ENCODE measurements at regions not wholly inside any gene's neighbourhood (a gene's known extent, or its start where the extent isn't known, plus 50 kb on each side); places are given as distances from the start of the nearest gene placed in this dataset.

GRCh38 chrX:14476205-14476604, 53.1 kb upstream of the GLRA2 start:
- H3K27ac Mint-ChIP-seq: no peak overlapping the region
- no peaks in the 10 kb centered on the region for H3K27me3 Mint-ChIP-seq
- no peak overlapping the region for H3K4me3 Mint-ChIP-seq
- no peak for TF ChIP-seq CTCF (conservative IDR thresholded peaks at IDR 0.05)
- no peak for DNase-seq (ENCODE audit: extremely low spot score, unreplicated experiment)
- no peaks in the 10 kb centered on the region for H3K36me3 Mint-ChIP-seq
- no peaks in the 10 kb centered on the region for H3K4me1 Mint-ChIP-seq (ENCODE audit: unreplicated experiment)
- H3K9me3 Mint-ChIP-seq: no peaks in the 10 kb centered on the region

GRCh38 chrX:14449773-14450172, 79.6 kb upstream of the GLRA2 start:
- Mint-ChIP-seq H3K36me3 (no peaks in the 10 kb centered on the region), H3K27me3 (no peaks in the 10 kb centered on the region), H3K27ac (no peak overlapping the region), H3K4me3 (no peak overlapping the region), H3K4me1 (ENCODE audit: unreplicated experiment) (no peaks in the 10 kb centered on the region), H3K9me3 (peaks cover 5% of the 10 kb centered on the region)
- DNase-seq (ENCODE audit: extremely low spot score, unreplicated experiment): no peak
- TF ChIP-seq CTCF (conservative IDR thresholded peaks at IDR 0.05): no peak

- Mint-ChIP-seq H3K27ac (no peak overlapping the region), H3K27me3 (no peaks in the 10 kb centered on the region), H3K4me1 (ENCODE audit: unreplicated experiment) (no peaks in the 10 kb centered on the region), H3K36me3 (no peaks in the 10 kb centered on the region), H3K9me3 (peaks cover 5% of the 10 kb centered on the region), H3K4me3 (no peak overlapping the region)
- TF ChIP-seq CTCF (conservative IDR thresholded peaks at IDR 0.05): no peak
- DNase-seq (ENCODE audit: extremely low spot score, unreplicated experiment): no peak
Measured at GRCh38 chrX:14448406-14448805, 80.9 kb upstream of the GLRA2 start.

- H3K27ac Mint-ChIP-seq: no peak overlapping the region
- H3K4me3 Mint-ChIP-seq: no peak overlapping the region
- no peaks in the 10 kb centered on the region for H3K27me3 Mint-ChIP-seq
- no peaks in the 10 kb centered on the region for H3K36me3 Mint-ChIP-seq
- H3K9me3 Mint-ChIP-seq: no peaks in the 10 kb centered on the region
- TF ChIP-seq CTCF (conservative IDR thresholded peaks at IDR 0.05): no peak
- H3K4me1 Mint-ChIP-seq (ENCODE audit: unreplicated experiment): no peaks in the 10 kb centered on the region
- DNase-seq (ENCODE audit: extremely low spot score, unreplicated experiment): no peak
Measured at GRCh38 chrX:14440106-14440505, 89.2 kb upstream of the GLRA2 start.

GRCh38 chrX:14427614-14428013, 101.7 kb upstream of the GLRA2 start:
- no peaks in the 10 kb centered on the region for H3K36me3 Mint-ChIP-seq
- H3K9me3 Mint-ChIP-seq: no peaks in the 10 kb centered on the region
- H3K27me3 Mint-ChIP-seq: no peaks in the 10 kb centered on the region
- no peak for TF ChIP-seq CTCF (conservative IDR thresholded peaks at IDR 0.05)
- no peak overlapping the region for H3K27ac Mint-ChIP-seq
- DNase-seq (ENCODE audit: extremely low spot score, unreplicated experiment): no peak
- H3K4me3 Mint-ChIP-seq: no peak overlapping the region
- H3K4me1 Mint-ChIP-seq (ENCODE audit: unreplicated experiment): no peaks in the 10 kb centered on the region

- no peaks in the 10 kb centered on the region for H3K27me3 Mint-ChIP-seq
Measured at GRCh38 chrX:14420841-14421240, 108.5 kb upstream of the GLRA2 start.

More at GRCh38 chrX:14420841-14421240, 108.5 kb upstream of the GLRA2 start:
- Mint-ChIP-seq H3K9me3 (no peaks in the 10 kb centered on the region), H3K36me3 (no peaks in the 10 kb centered on the region), H3K4me3 (no peak overlapping the region), H3K4me1 (ENCODE audit: unreplicated experiment) (no peaks in the 10 kb centered on the region), H3K27ac (no peak overlapping the region)
- no peak for TF ChIP-seq CTCF (conservative IDR thresholded peaks at IDR 0.05)
- DNase-seq (ENCODE audit: extremely low spot score, unreplicated experiment): no peak
